Bronchial epithelial cell (primary cell): ENCODE measurements at regions not wholly inside any gene's neighbourhood (a gene's known extent, or its start where the extent isn't known, plus 50 kb on each side); places are given as distances from the start of the nearest gene placed in this dataset.
"Not testable (repeated sequence)": the region's sequence is repeated elsewhere in the genome, so short reads cannot be mapped to it uniquely, and the experiment has no call there.

Experiments
- DNase-seq: peaks from one replicate; pipeline ENCODE4 v3.0.0-alpha.2; 2010; ENCODE audit warnings: low read depth
- FAIRE-seq: peaks from 2 replicates; lab custom pipeline; 2011; peaks lifted over from hg19 to GRCh38; lab: Jason Lieb, UNC
- H3K27me3 ChIP-seq: 2 replicates; pipeline ENCODE4 v1.5.1; 2011; ENCODE audit warnings: low read length; ENCODE audit not compliant: control insufficient read depth, insufficient read depth
- H3K36me3 ChIP-seq: 2 replicates; pipeline ENCODE4 v1.5.1; 2011; ENCODE audit warnings: low read length; ENCODE audit not compliant: control insufficient read depth, insufficient read depth
- H3K4me3 ChIP-seq: 2 replicates; pipeline ENCODE4 v1.5.1; 2011; ENCODE audit warnings: mild to moderate bottlenecking, low read depth, low read length, control low read depth
- CTCF ChIP-seq: IDR thresholded peaks from 2 replicates; pipeline ENCODE4 v1.5.1; 2011; ENCODE audit warnings: mild to moderate bottlenecking, moderate library complexity, low read length, control low read depth, inconsistent platforms; ENCODE audit not compliant: insufficient read depth, severe bottlenecking

GRCh38 chr7:82506208-82506607, 62.6 kb upstream of the CACNA2D1 start:
- Histone ChIP-seq H3K27me3 (no peaks in the 10 kb centered on the region), H3K4me3 (no peak overlapping the region), H3K36me3 (no peaks in the 10 kb centered on the region)
- no peak for DNase-seq
- no peak for FAIRE-seq
- TF ChIP-seq CTCF = no peak

- FAIRE-seq = no peak
- Histone ChIP-seq H3K4me3 (no peak overlapping the region), H3K36me3 (no peaks in the 10 kb centered on the region), H3K27me3 (no peaks in the 10 kb centered on the region)
- TF ChIP-seq CTCF = no peak
- no peak for DNase-seq
Measured at GRCh38 chr7:82501346-82501745, 57.8 kb upstream of the CACNA2D1 start.

- DNase-seq, H3K36me3 ChIP-seq, FAIRE-seq, H3K4me3 ChIP-seq, H3K27me3 ChIP-seq: not testable (repeated sequence)
Measured at GRCh38 chr7:82499546-82499945, 56.0 kb upstream of the CACNA2D1 start.

- no peak for TF ChIP-seq CTCF
- H3K27me3 ChIP-seq = no peaks in the 10 kb centered on the region
- DNase-seq = no peak
- H3K36me3 ChIP-seq = no peaks in the 10 kb centered on the region
- no peak for FAIRE-seq
- no peak overlapping the region for H3K4me3 ChIP-seq
Measured at GRCh38 chr7:82494420-82494819, 50.8 kb upstream of the CACNA2D1 start.
